ENCODE measurements at regions not wholly inside any gene's neighbourhood (a gene's known extent, or its start where the extent isn't known, plus 50 kb on each side); places are given as distances from the start of the nearest gene placed in this dataset.

- H3K79me2 ChIP-seq (ENCODE audit: insufficient read depth, low read length) = no peaks in the 10 kb centered on the region
- no peak overlapping the region for H3K56ac ChIP-seq (ENCODE audit: insufficient read length, low read depth, low read length)
- no peak overlapping the region for H2BK20ac ChIP-seq (ENCODE audit: low read depth, low read length, poor library complexity, severe bottlenecking)
- no peak overlapping the region for H4K5ac ChIP-seq (ENCODE audit: insufficient read length, low read depth, low read length)
- H3K36me3 Mint-ChIP-seq (ENCODE audit: insufficient read depth in 1 of 3, low read depth in 3 of 3) = peaks cover under 1 to 4% (median 4%) of the 10 kb centered on the region in 3 experiments; a peak in 6 of 7 replicates
- no peaks in the 10 kb centered on the region for H3K27me3 ChIP-seq (ENCODE audit: insufficient read depth, low read length)
- H3K4me2 ChIP-seq (ENCODE audit: insufficient read depth, insufficient read length, low read length) = no peak overlapping the region
- H3K23me2 ChIP-seq (ENCODE audit: insufficient read length, low read depth, low read length, poor library complexity, severe bottlenecking) = no peaks in the 10 kb centered on the region
- WGBS (ENCODE audit: extremely low coverage, insufficient read length, low lambda C conversion rate) = no CpG with 5 or more reads among the region's 3 CpGs
- H3K23ac ChIP-seq (ENCODE audit: insufficient read length, low read depth, low read length) = no peak overlapping the region
- TF ChIP-seq CTCF (conservative IDR thresholded peaks at IDR 0.05) = no peak
- no peak overlapping the region for H3K4me3 Mint-ChIP-seq
- H3K27ac ChIP-seq (ENCODE audit: insufficient read length, low read depth, low read length) = no peak overlapping the region
- H4K20me1 ChIP-seq (ENCODE audit: control insufficient read depth, insufficient read depth, insufficient read length) = no peaks in the 10 kb centered on the region
- DNase-seq = no peak
- H3K79me1 ChIP-seq (ENCODE audit: insufficient read depth, low read depth, low read length, poor library complexity, severe bottlenecking) = no peaks in the 10 kb centered on the region
- H3K9me3 ChIP-seq (ENCODE audit: control insufficient read depth, low read depth, low read length) = no peaks in the 10 kb centered on the region
- no peak overlapping the region for H3K4ac ChIP-seq (ENCODE audit: low read depth, low read length)
- no peaks in the 10 kb centered on the region for H3K4me1 ChIP-seq (ENCODE audit: insufficient read depth, low read length)
- no peak overlapping the region for H4K91ac ChIP-seq (ENCODE audit: insufficient read length, low read depth, low read length)
- no peaks in the 10 kb centered on the region for H3K27me3 Mint-ChIP-seq (ENCODE audit: low read depth)
- H3K9ac ChIP-seq (ENCODE audit: extremely low read depth, insufficient read length, low read length) = no peak overlapping the region
- no peak overlapping the region for H2BK15ac ChIP-seq (ENCODE audit: low read depth, low read length)
- H3K9me3 Mint-ChIP-seq = peaks cover under 1 to 8% of the 10 kb centered on the region in 2 experiments; a peak in 4 of 5 replicates
- H4K8ac ChIP-seq (replicated peaks; ENCODE audit: insufficient read length, low read depth, low read length) = no peak overlapping the region
- no peak overlapping the region; the same call in 1 of the 2 replicates for H3K14ac ChIP-seq (ENCODE audit: insufficient read depth, low read length)
- no peak overlapping the region for H2BK5ac ChIP-seq (ENCODE audit: insufficient read length, low read length)
- H2BK120ac ChIP-seq (ENCODE audit: low read depth, low read length, poor library complexity, severe bottlenecking) = no peak overlapping the region
- no peak overlapping the region for H2AFZ ChIP-seq (ENCODE audit: low read length)
- H2BK12ac ChIP-seq (ENCODE audit: insufficient read length, low read depth, low read length) = no peak overlapping the region
- peaks cover 5 to 8% of the 10 kb centered on the region in 2 experiments for H3K4me1 Mint-ChIP-seq
- H3K27ac Mint-ChIP-seq = no peak overlapping the region
- no peak overlapping the region for H3T11ph ChIP-seq (ENCODE audit: low read length)
- no peak overlapping the region for H3K18ac ChIP-seq (ENCODE audit: insufficient read length, low read depth, low read length)
- H2AK5ac ChIP-seq (ENCODE audit: insufficient read length, low read length) = no peak overlapping the region
Observed at GRCh38 chr5:162323466-162323865, 255.9 kb downstream of the GABRG2 start.
